ENCODE measurements at regions not wholly inside any gene's neighbourhood (a gene's known extent, or its start where the extent isn't known, plus 50 kb on each side); places are given as distances from the start of the nearest gene placed in this dataset.

GRCh38 chr20:57946559-57947315 is 236.9 kb upstream of the PMEPA1 start:
- TF ChIP-seq EZH2 (IDR thresholded peaks at IDR 0.05; ENCODE audit: borderline replicate concordance, low read length) (no peak), CTCF (IDR thresholded peaks at IDR 0.05; ENCODE audit: low read length) (no peak)

Measured in OCI-LY1 (cell line).